H9 (cell line): ENCODE measurements at regions not wholly inside any gene's neighbourhood (a gene's known extent, or its start where the extent isn't known, plus 50 kb on each side); places are given as distances from the start of the nearest gene placed in this dataset.

Experiments used
- DNase-seq: peaks from one replicate; pipeline ENCODE4 v3.0.0-alpha.2; 2017
- H2AFZ ChIP-seq: one replicate; pipeline ENCODE4 v1.6.1; 2013; ENCODE audit warnings: mild to moderate bottlenecking, low read length, control low read depth, moderate library complexity
- H2AK5ac ChIP-seq: 2 replicates; pipeline ENCODE4 v1.6.1; 2013; ENCODE audit warnings: low read length, control low read depth, mixed read lengths; ENCODE audit not compliant: insufficient read length
- H2BK120ac ChIP-seq: one replicate; pipeline ENCODE4 v1.6.1; 2013; ENCODE audit warnings: low read depth, mild to moderate bottlenecking, low read length, control low read depth, inconsistent platforms; ENCODE audit not compliant: poor library complexity, severe bottlenecking
- H2BK12ac ChIP-seq: 2 replicates; pipeline ENCODE4 v1.6.1; 2013; ENCODE audit warnings: low read length, control low read depth, mixed read lengths, low read depth; ENCODE audit not compliant: insufficient read length
- H2BK15ac ChIP-seq: 2 replicates; pipeline ENCODE4 v1.6.1; 2013; ENCODE audit warnings: low read depth, low read length, control low read depth
- H2BK20ac ChIP-seq: one replicate; pipeline ENCODE4 v1.6.1; 2013; ENCODE audit warnings: low read depth, mild to moderate bottlenecking, low read length, control low read depth, inconsistent platforms; ENCODE audit not compliant: poor library complexity, severe bottlenecking
- H2BK5ac ChIP-seq: 2 replicates; pipeline ENCODE4 v1.6.1; 2013; ENCODE audit warnings: low read length, control low read depth, mixed read lengths; ENCODE audit not compliant: insufficient read length
- H3K14ac ChIP-seq: 2 replicates; pipeline ENCODE4 v1.6.1; 2013; ENCODE audit warnings: low read length, control low read depth; ENCODE audit not compliant: insufficient read depth
- H3K18ac ChIP-seq: 2 replicates; pipeline ENCODE4 v1.6.1; 2013; ENCODE audit warnings: low read depth, mild to moderate bottlenecking, mixed read lengths, low read length, control low read depth; ENCODE audit not compliant: insufficient read length
- H3K23ac ChIP-seq: 2 replicates; pipeline ENCODE4 v1.6.1; 2013; ENCODE audit warnings: low read length, control low read depth, mixed read lengths, low read depth; ENCODE audit not compliant: insufficient read length
- H3K23me2 ChIP-seq: 2 replicates; pipeline ENCODE4 v1.6.1; 2013; ENCODE audit warnings: low read depth, mild to moderate bottlenecking, mixed read lengths, low read length, control low read depth; ENCODE audit not compliant: insufficient read length, poor library complexity, severe bottlenecking
- H3K27ac ChIP-seq: 2 replicates; pipeline ENCODE4 v1.5.1; 2013; ENCODE audit warnings: low read length, control low read depth, mixed read lengths, low read depth; ENCODE audit not compliant: insufficient read length
- H3K27me3 ChIP-seq: 2 replicates; pipeline ENCODE4 v1.6.1; 2013; ENCODE audit warnings: low read length, control low read depth, inconsistent platforms; ENCODE audit not compliant: insufficient read depth
- H3K4ac ChIP-seq: 2 replicates; pipeline ENCODE4 v1.6.1; 2013; ENCODE audit warnings: low read depth, mild to moderate bottlenecking, control low read depth, inconsistent platforms, low read length, moderate library complexity
- H3K4me1 ChIP-seq: 2 replicates; pipeline ENCODE4 v1.6.1; 2013; ENCODE audit warnings: low read length, control low read depth, inconsistent platforms; ENCODE audit not compliant: insufficient read depth
- H3K4me2 ChIP-seq: 2 replicates; pipeline ENCODE4 v1.6.1; 2013; ENCODE audit warnings: low read length, control low read depth, mixed read lengths; ENCODE audit not compliant: insufficient read length, insufficient read depth
- H3K56ac ChIP-seq: 2 replicates; pipeline ENCODE4 v1.6.1; 2013; ENCODE audit warnings: low read depth, mild to moderate bottlenecking, mixed read lengths, low read length, control low read depth; ENCODE audit not compliant: insufficient read length
- H3K79me1 ChIP-seq: 2 replicates; pipeline ENCODE4 v1.6.1; 2013; ENCODE audit warnings: low read depth, mild to moderate bottlenecking, moderate library complexity, low read length, control low read depth, inconsistent platforms; ENCODE audit not compliant: insufficient read depth, poor library complexity, severe bottlenecking
- H3K79me2 ChIP-seq: 2 replicates; pipeline ENCODE4 v1.6.1; 2013; ENCODE audit warnings: low read length, control low read depth, inconsistent platforms; ENCODE audit not compliant: insufficient read depth
- H3K9ac ChIP-seq: 2 replicates; pipeline ENCODE4 v1.6.1; 2013; ENCODE audit warnings: low read length, control low read depth, mixed read lengths; ENCODE audit not compliant: insufficient read length; ENCODE audit errors: extremely low read depth
- H3K9me3 ChIP-seq: one replicate; pipeline ENCODE4 v1.6.1; 2013; ENCODE audit warnings: low read depth, low read length, inconsistent platforms; ENCODE audit not compliant: control insufficient read depth
- H3T11ph ChIP-seq: one replicate; pipeline ENCODE4 v1.6.1; 2013; ENCODE audit warnings: mild to moderate bottlenecking, low read length, control low read depth, inconsistent platforms
- H4K20me1 ChIP-seq: one replicate; pipeline ENCODE4 v1.6.1; 2013; ENCODE audit not compliant: control insufficient read depth, insufficient read length, insufficient read depth
- H4K5ac ChIP-seq: 2 replicates; pipeline ENCODE4 v1.6.1; 2013; ENCODE audit warnings: low read depth, mild to moderate bottlenecking, mixed read lengths, low read length, control low read depth; ENCODE audit not compliant: insufficient read length
- H4K8ac ChIP-seq: replicated peaks from 2 replicates; pipeline ENCODE4 v1.6.1; 2013; ENCODE audit warnings: low read length, control low read depth, mixed read lengths, low read depth; ENCODE audit not compliant: insufficient read length
- H4K91ac ChIP-seq: 2 replicates; pipeline ENCODE4 v1.6.1; 2013; ENCODE audit warnings: low read depth, mild to moderate bottlenecking, moderate library complexity, mixed read lengths, low read length, control low read depth; ENCODE audit not compliant: insufficient read length
- H3K27ac Mint-ChIP-seq, 3 experiments: 2 replicates in 2 of 3; 3 replicates in 1 of 3; pipeline ENCODE4 v1.8.0; 2020 to 2021; ENCODE audit warnings: mixed read lengths in 3 of 3, mild to moderate bottlenecking in 1 of 3, moderate library complexity in 1 of 3
- H3K27me3 Mint-ChIP-seq: 2 replicates; pipeline ENCODE4 v1.8.0; 2021; ENCODE audit warnings: low read depth, mild to moderate bottlenecking, moderate library complexity, mixed read lengths
- H3K36me3 Mint-ChIP-seq, 3 experiments: 2 replicates in 2 of 3; 3 replicates in 1 of 3; pipeline ENCODE4 v1.8.0; 2020 to 2021; ENCODE audit warnings: low read depth in 3 of 3, mixed read lengths in 3 of 3; ENCODE audit not compliant: insufficient read depth in 1 of 3
- H3K4me1 Mint-ChIP-seq, 2 experiments: 2 replicates each; pipeline ENCODE4 v1.8.0; 2020; ENCODE audit warnings: mixed read lengths in 2 of 2
- H3K4me3 Mint-ChIP-seq, 2 experiments: 2 replicates in 1 of 2; 3 replicates in 1 of 2; pipeline ENCODE4 v1.8.0; 2020 to 2021; ENCODE audit warnings: mild to moderate bottlenecking in 2 of 2, mixed read lengths in 2 of 2, moderate library complexity in 1 of 2
- H3K9me3 Mint-ChIP-seq, 2 experiments: 2 replicates in 1 of 2; 3 replicates in 1 of 2; pipeline ENCODE4 v1.8.0; 2020; ENCODE audit warnings: mild to moderate bottlenecking in 2 of 2, mixed read lengths in 2 of 2, moderate library complexity in 1 of 2
- WGBS: extraction: QIAGEN DNeasy Blood & Tissue Kit; methylation state at CpG from one replicate; pipeline ENCODE4 v1.1.7; 2013; ENCODE audit warnings: missing lambda C conversion rate, low lambda C conversion rate, mixed read lengths; ENCODE audit not compliant: insufficient read length; ENCODE audit errors: extremely low coverage; 5-methylcytosine and 5-hydroxymethylcytosine counted together
- TF ChIP-seq, protein P1 (sequence below): fragments of 200-600 bp; sonication (generic); conservative IDR thresholded peaks from 3 replicates; pipeline ENCODE4 v1.8.0; 2021; ENCODE audit warnings: antibody characterized with exemption, mild to moderate bottlenecking

DNA sequence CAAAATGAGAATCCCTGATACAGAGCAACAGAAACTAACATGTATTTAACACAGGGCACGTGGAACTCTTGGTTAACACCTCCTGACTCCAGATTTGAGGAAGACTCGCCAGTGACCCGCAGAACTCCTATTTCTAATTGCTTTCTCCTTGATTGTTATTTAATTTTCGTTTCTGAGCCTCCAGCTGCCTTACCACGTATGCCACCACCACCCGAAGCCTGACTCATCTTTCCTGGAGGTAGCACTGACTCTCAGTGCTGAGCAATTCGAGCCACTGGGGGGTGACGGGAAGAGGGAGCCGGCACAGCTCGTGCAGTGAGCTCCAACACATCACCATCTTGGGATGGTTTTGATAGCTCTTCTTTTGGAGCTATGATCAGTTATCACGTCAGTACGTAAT is 273.9 kb upstream of the MGMT start:
- Mint-ChIP-seq H3K4me1 (peaks cover 5 to 15% of the 10 kb centered on the region in 2 experiments), H3K27me3 (peaks cover 11% of the 10 kb centered on the region; the same call in 1 of the 2 replicates), H3K4me3 (no peak overlapping the region), H3K36me3 (peaks cover 0 to 2% (median 0%) of the 10 kb centered on the region in 3 experiments; a peak in 2 of 7 replicates), H3K9me3 (no peaks in the 10 kb centered on the region; a peak in 1 of 5 replicates), H3K27ac (no peak overlapping the region; a peak in 1 of 7 replicates)
- no peak overlapping the region for H2BK12ac ChIP-seq
- H2AK5ac ChIP-seq = no peak overlapping the region
- H2BK5ac ChIP-seq = no peak overlapping the region
- H2BK15ac ChIP-seq = no peak overlapping the region
- no peak overlapping the region for H2BK20ac ChIP-seq
- no peak overlapping the region for H4K91ac ChIP-seq
- H2BK120ac ChIP-seq = no peak overlapping the region
- no peak overlapping the region for H4K8ac ChIP-seq
- no peak for DNase-seq
- no peaks in the 10 kb centered on the region for H3K27me3 ChIP-seq
- no peaks in the 10 kb centered on the region for H3K9me3 ChIP-seq
- no peaks in the 10 kb centered on the region for H3K23me2 ChIP-seq
- no peaks in the 10 kb centered on the region for H4K20me1 ChIP-seq
- H3K18ac ChIP-seq = no peak overlapping the region
- no peaks in the 10 kb centered on the region for H3K79me2 ChIP-seq
- no peak overlapping the region for H4K5ac ChIP-seq
- H3K14ac ChIP-seq = no peak overlapping the region
- H3K4ac ChIP-seq = no peak overlapping the region
- TF ChIP-seq, protein P1, sequence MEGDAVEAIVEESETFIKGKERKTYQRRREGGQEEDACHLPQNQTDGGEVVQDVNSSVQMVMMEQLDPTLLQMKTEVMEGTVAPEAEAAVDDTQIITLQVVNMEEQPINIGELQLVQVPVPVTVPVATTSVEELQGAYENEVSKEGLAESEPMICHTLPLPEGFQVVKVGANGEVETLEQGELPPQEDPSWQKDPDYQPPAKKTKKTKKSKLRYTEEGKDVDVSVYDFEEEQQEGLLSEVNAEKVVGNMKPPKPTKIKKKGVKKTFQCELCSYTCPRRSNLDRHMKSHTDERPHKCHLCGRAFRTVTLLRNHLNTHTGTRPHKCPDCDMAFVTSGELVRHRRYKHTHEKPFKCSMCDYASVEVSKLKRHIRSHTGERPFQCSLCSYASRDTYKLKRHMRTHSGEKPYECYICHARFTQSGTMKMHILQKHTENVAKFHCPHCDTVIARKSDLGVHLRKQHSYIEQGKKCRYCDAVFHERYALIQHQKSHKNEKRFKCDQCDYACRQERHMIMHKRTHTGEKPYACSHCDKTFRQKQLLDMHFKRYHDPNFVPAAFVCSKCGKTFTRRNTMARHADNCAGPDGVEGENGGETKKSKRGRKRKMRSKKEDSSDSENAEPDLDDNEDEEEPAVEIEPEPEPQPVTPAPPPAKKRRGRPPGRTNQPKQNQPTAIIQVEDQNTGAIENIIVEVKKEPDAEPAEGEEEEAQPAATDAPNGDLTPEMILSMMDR = no peak
- WGBS = no CpG with 5 or more reads among the region's 12 CpGs
- H3K27ac ChIP-seq = no peak overlapping the region
- no peaks in the 10 kb centered on the region for H3K79me1 ChIP-seq
- H3K23ac ChIP-seq = no peak overlapping the region
- H2AFZ ChIP-seq = no peak overlapping the region
- H3K9ac ChIP-seq = no peak overlapping the region
- no peak overlapping the region for H3T11ph ChIP-seq
- no peaks in the 10 kb centered on the region; the same call in 1 of the 2 replicates for H3K4me1 ChIP-seq
- no peak overlapping the region for H3K4me2 ChIP-seq
- H3K56ac ChIP-seq = no peak overlapping the region
